ENCODE measurements at regions not wholly inside any gene's neighbourhood (a gene's known extent, or its start where the extent isn't known, plus 50 kb on each side); places are given as distances from the start of the nearest gene placed in this dataset.
"Not testable (repeated sequence)": the region's sequence is repeated elsewhere in the genome, so short reads cannot be mapped to it uniquely, and the experiment has no call there.

GRCh38 chr6:150681578-150682395 is 82.1 kb downstream of the PLEKHG1 start:
- in situ Hi-C loops (cut with HindIII; ENCODE audit: low sequenced_read_pairs) = no loop called here

GRCh38 chr6:150683320-150683719 is 83.6 kb downstream of the PLEKHG1 start:
- in situ Hi-C loops (cut with HindIII; ENCODE audit: low sequenced_read_pairs) = no loop called here

- in situ Hi-C loops (cut with HindIII; ENCODE audit: low sequenced_read_pairs) = no loop called here
Measured at GRCh38 chr6:150684161-150684560, 84.5 kb downstream of the PLEKHG1 start.

GRCh38 chr6:150684714-150685459 is 85.2 kb downstream of the PLEKHG1 start:
- in situ Hi-C loops (cut with HindIII; ENCODE audit: low sequenced_read_pairs) = no loop called here

- in situ Hi-C loops (cut with HindIII; ENCODE audit: low sequenced_read_pairs) = no loop called here
Measured at GRCh38 chr6:150685860-150686259, 86.2 kb downstream of the PLEKHG1 start.

GRCh38 chr6:150686566-150686965 is 86.9 kb downstream of the PLEKHG1 start:
- in situ Hi-C loops (cut with HindIII; ENCODE audit: low sequenced_read_pairs) = no loop called here

- in situ Hi-C loops (cut with HindIII; ENCODE audit: low sequenced_read_pairs) = no loop called here
Measured at GRCh38 chr6:150687508-150687907, 87.8 kb downstream of the PLEKHG1 start.

GRCh38 chr6:150689900-150690590 is 90.4 kb downstream of the PLEKHG1 start:
- in situ Hi-C loops (cut with HindIII; ENCODE audit: low sequenced_read_pairs) = no loop called here

GRCh38 chr6:150690681-150691080 is 91.0 kb downstream of the PLEKHG1 start:
- in situ Hi-C loops (cut with HindIII; ENCODE audit: low sequenced_read_pairs) = no loop called here

GRCh38 chr6:150691463-150691862 is 91.8 kb downstream of the PLEKHG1 start:
- in situ Hi-C loops (cut with HindIII; ENCODE audit: low sequenced_read_pairs) = no loop called here

GRCh38 chr6:150692604-150693003 is 92.9 kb downstream of the PLEKHG1 start:
- in situ Hi-C loops (cut with HindIII; ENCODE audit: low sequenced_read_pairs) = no loop called here

GRCh38 chr6:150694889-150695288 is 95.2 kb downstream of the PLEKHG1 start:
- in situ Hi-C loops (cut with HindIII; ENCODE audit: low sequenced_read_pairs) = no loop called here

GRCh38 chr6:150695652-150696051 is 96.0 kb downstream of the PLEKHG1 start:
- in situ Hi-C loops (cut with HindIII; ENCODE audit: low sequenced_read_pairs) = no loop called here

GRCh38 chr6:150696190-150696589 is 96.5 kb downstream of the PLEKHG1 start:
- in situ Hi-C loops (cut with HindIII; ENCODE audit: low sequenced_read_pairs) = no loop called here

GRCh38 chr6:150696918-150697317 is 97.2 kb downstream of the PLEKHG1 start:
- in situ Hi-C loops (cut with HindIII; ENCODE audit: low sequenced_read_pairs) = not testable (repeated sequence)

- in situ Hi-C loops (cut with HindIII; ENCODE audit: low sequenced_read_pairs) = no loop called here
Measured at GRCh38 chr6:150697515-150697914, 97.8 kb downstream of the PLEKHG1 start.

- in situ Hi-C loops (cut with HindIII; ENCODE audit: low sequenced_read_pairs) = no loop called here
Measured at GRCh38 chr6:150698391-150698790, 98.7 kb downstream of the PLEKHG1 start.

GRCh38 chr6:150702675-150703074 is 103.0 kb downstream of the PLEKHG1 start:
- in situ Hi-C loops (cut with HindIII; ENCODE audit: low sequenced_read_pairs) = no loop called here

GRCh38 chr6:150704447-150705192 is 104.9 kb downstream of the PLEKHG1 start:
- in situ Hi-C loops (cut with HindIII; ENCODE audit: low sequenced_read_pairs) = loop anchor here (5.0 kb wide), 2 partner anchors 37 to 63 kb away; no protein-coding TSS in a partner anchor

GRCh38 chr6:150705392-150705791 is 105.7 kb downstream of the PLEKHG1 start:
- in situ Hi-C loops (cut with HindIII; ENCODE audit: low sequenced_read_pairs) = loop anchor here (5.0 kb wide), 2 partner anchors 38 to 62 kb away; no protein-coding TSS in a partner anchor

GRCh38 chr6:150710236-150710635 is 110.6 kb downstream of the PLEKHG1 start:
- in situ Hi-C loops (cut with HindIII; ENCODE audit: low sequenced_read_pairs) = no loop called here
